IMR-90 (cell line): ENCODE measurements at regions not wholly inside any gene's neighbourhood (a gene's known extent, or its start where the extent isn't known, plus 50 kb on each side); places are given as distances from the start of the nearest gene placed in this dataset.

ENCODE experiments used
- ATAC-seq: fragments of 200-7000 bp; cut with Tn5 transposase; 2 replicates; pipeline ENCODE4 v1.9.1; 2020; ENCODE audit warnings: low read depth, mild to moderate bottlenecking, moderate library complexity
- BruUV-seq: library from RNA; stranded (reverse); fragments of 400-500 nt; replicated peaks from 2 replicates; lab custom pipeline; 2021; lab: Mats Ljungman, UMichigan
- CTCF ChIA-PET: fragments of 300-600 bp; formaldehyde crosslinking; extraction: SDS; loops from one replicate; lab custom pipeline; 2021; ENCODE audit warnings: antibody characterized with exemption; lab: Yijun Ruan, JAX
- POLR2A ChIA-PET: fragments of 300-600 bp; sonication (Branson Sonifier 250); formaldehyde crosslinking; loops from one replicate; lab custom pipeline; 2022; ENCODE audit warnings: antibody characterized with exemption; ENCODE audit not compliant: unreplicated experiment; lab: Charles Lee
- DNase-seq: peaks from one replicate; pipeline ENCODE4 v3.0.0; 2013
- H2AFZ ChIP-seq: replicated peaks from 2 replicates; pipeline ENCODE3; 2013; ENCODE audit warnings: low read length, mild to moderate bottlenecking; ENCODE audit not compliant: poor library complexity
- H2AK5ac ChIP-seq: 2 replicates; pipeline ENCODE4 v1.6.1; 2013; ENCODE audit warnings: low read depth, low read length, inconsistent platforms
- H2AK9ac ChIP-seq: replicated peaks from 2 replicates; pipeline ENCODE3; 2013; ENCODE audit warnings: mild to moderate bottlenecking, low read depth, low read length, moderate library complexity; ENCODE audit not compliant: poor library complexity
- H2BK120ac ChIP-seq: 2 replicates; pipeline ENCODE4 v1.6.1; 2013; ENCODE audit warnings: low read depth, low read length, inconsistent platforms
- H2BK15ac ChIP-seq: 3 replicates; pipeline ENCODE4 v1.6.1; 2013; ENCODE audit warnings: low read depth, low read length, inconsistent platforms
- H2BK20ac ChIP-seq: 2 replicates; pipeline ENCODE4 v1.6.1; 2013; ENCODE audit warnings: low read depth, mild to moderate bottlenecking, inconsistent platforms, low read length, moderate library complexity
- H2BK5ac ChIP-seq: 2 replicates; pipeline ENCODE4 v1.6.1; 2013; ENCODE audit warnings: mild to moderate bottlenecking, low read depth, low read length, inconsistent platforms; ENCODE audit not compliant: poor library complexity, severe bottlenecking
- H3K14ac ChIP-seq: replicated peaks from 2 replicates; pipeline ENCODE4 v1.6.1; 2013; ENCODE audit warnings: low read depth, low read length, inconsistent platforms
- H3K18ac ChIP-seq: 2 replicates; pipeline ENCODE4 v1.6.1; 2013; ENCODE audit warnings: low read depth, low read length, control low read depth
- H3K23ac ChIP-seq: 2 replicates; pipeline ENCODE4 v1.6.1; 2013; ENCODE audit warnings: low read depth, low read length, inconsistent platforms
- H3K27ac ChIP-seq: 2 replicates; pipeline ENCODE4 v1.5.1; 2013; ENCODE audit warnings: mild to moderate bottlenecking, control low read depth, low read length; ENCODE audit not compliant: insufficient read depth
- H3K27me3 ChIP-seq: 2 replicates; pipeline ENCODE4 v1.6.1; 2013; ENCODE audit warnings: low read length; ENCODE audit not compliant: control insufficient read depth, insufficient read depth
- H3K36me3 ChIP-seq: 2 replicates; pipeline ENCODE4 v1.6.1; 2013; ENCODE audit warnings: low read length, mixed read lengths; ENCODE audit not compliant: control insufficient read depth, insufficient read depth
- H3K4ac ChIP-seq: 2 replicates; pipeline ENCODE4 v1.6.1; 2013; ENCODE audit warnings: low read depth, low read length, inconsistent platforms
- H3K4me1 ChIP-seq: 2 replicates; pipeline ENCODE4 v1.6.1; 2013; ENCODE audit warnings: low read length, mixed read lengths; ENCODE audit not compliant: control insufficient read depth, insufficient read depth
- H3K4me2 ChIP-seq: 2 replicates; pipeline ENCODE4 v1.6.1; 2013; ENCODE audit warnings: low read depth, mild to moderate bottlenecking, control low read depth, low read length, moderate library complexity
- H3K4me3 ChIP-seq: 2 replicates; pipeline ENCODE4 v1.5.1; 2013; ENCODE audit warnings: low read depth, mild to moderate bottlenecking, control low read depth, low read length, moderate library complexity; ENCODE audit not compliant: insufficient read depth
- H3K56ac ChIP-seq: 2 replicates; pipeline ENCODE4 v1.6.1; 2013; ENCODE audit warnings: low read length, inconsistent platforms; ENCODE audit not compliant: insufficient read depth; ENCODE audit errors: extremely low read depth
- H3K79me1 ChIP-seq, 2 experiments: 2 replicates each; pipeline ENCODE4 v1.6.1; 2013; ENCODE audit warnings: low read length in 2 of 2, inconsistent platforms in 1 of 2, low read depth in 1 of 2
- H3K9ac ChIP-seq: 2 replicates; pipeline ENCODE4 v1.6.1; 2013; ENCODE audit warnings: low read depth, low read length, control low read depth
- H3K9me1 ChIP-seq: 2 replicates; pipeline ENCODE4 v1.6.1; 2013; ENCODE audit warnings: low read length, inconsistent platforms; ENCODE audit not compliant: insufficient read depth
- H3K9me3 ChIP-seq: 2 replicates; pipeline ENCODE4 v1.6.1; 2013; ENCODE audit warnings: low read length; ENCODE audit not compliant: control insufficient read depth, insufficient read depth
- H4K20me1 ChIP-seq: 2 replicates; pipeline ENCODE4 v1.6.1; 2013; ENCODE audit warnings: low read length, inconsistent platforms; ENCODE audit not compliant: insufficient read depth
- H4K5ac ChIP-seq: 2 replicates; pipeline ENCODE4 v1.6.1; 2013; ENCODE audit warnings: mild to moderate bottlenecking, low read depth, low read length, control low read depth
- H4K8ac ChIP-seq, 2 experiments: 2 replicates each; pipeline ENCODE4 v1.6.1; 2013; ENCODE audit warnings: low read depth in 2 of 2, low read length in 2 of 2, control low read depth in 1 of 2, inconsistent platforms in 1 of 2
- H4K91ac ChIP-seq: 2 replicates; pipeline ENCODE4 v1.6.1; 2013; ENCODE audit warnings: low read depth, low read length, inconsistent platforms; ENCODE audit not compliant: insufficient read depth
- MAFK ChIP-seq: IDR thresholded peaks from 2 replicates; pipeline ENCODE4 v1.6.1; 2012; ENCODE audit warnings: low read depth, low read length, improper control_type of control experiment
- RCOR1 ChIP-seq: IDR thresholded peaks from 2 replicates; pipeline ENCODE4 v1.6.1; 2012; ENCODE audit warnings: mild to moderate bottlenecking, low read length, improper control_type of control experiment; ENCODE audit not compliant: insufficient replicate concordance
- WGBS, 2 experiments: methylation state at CpG; one replicate each; pipeline versions ENCODE4 v1.1.5 to v1.1.7; 2013; ENCODE audit warnings: missing lambda C conversion rate in 2 of 2; ENCODE audit not compliant: insufficient read length in 1 of 2; ENCODE audit errors: extremely low coverage in 2 of 2; 5-methylcytosine and 5-hydroxymethylcytosine counted together
- dilution Hi-C: fragments of 300-500 bp; cut with HindIII; formaldehyde crosslinking; loops from one replicate; pipeline ENCODE4 v1.14.3; 2018; ENCODE audit warnings: low sequenced_read_pairs; ENCODE audit not compliant: unreplicated experiment
- in situ Hi-C: fragments of 300-500 bp; cut with MboI; formaldehyde crosslinking; loops from 3 replicates; pipeline ENCODE4 v1.14.3; 2019; ENCODE audit warnings: low sequenced_read_pairs, inconsistent platforms, mixed read lengths
- intact Hi-C: fragments of 100-400 bp; cut with micrococcal nuclease; formaldehyde crosslinking; loops from 2 replicates; pipeline ENCODE4 v1.10.0; 2022

- no TSS peak for BruUV-seq
- intact Hi-C loops: loop anchor here (10.0 kb wide), 1 partner anchor 722 kb away; no protein-coding TSS in a partner anchor
Observed at GRCh38 chr2:198362740-198363139, 558.3 kb downstream of the PLCL1 start.

More at GRCh38 chr2:198362740-198363139, 558.3 kb downstream of the PLCL1 start:
- no peak overlapping the region for H3K18ac ChIP-seq
- dilution Hi-C loops: no loop called here
- no peaks in the 10 kb centered on the region for H3K79me1 ChIP-seq
- peak; percentile 93 for TF ChIP-seq MAFK
- no peak for TF ChIP-seq RCOR1
- no peak overlapping the region for H2AK5ac ChIP-seq
- no peak overlapping the region for H3K23ac ChIP-seq
- H2BK120ac ChIP-seq: no peak overlapping the region
- no peak overlapping the region for H3K56ac ChIP-seq
- no peak overlapping the region for H2AK9ac ChIP-seq
- no peaks in the 10 kb centered on the region for H3K9me3 ChIP-seq
- H4K8ac ChIP-seq: no peak overlapping the region
- H3K14ac ChIP-seq: no peak overlapping the region
- H3K4me1 ChIP-seq: no peaks in the 10 kb centered on the region
- WGBS, 2 experiments: no CpG with 5 or more reads among the region's 1 CpG
- ChIA-PET POLR2A (no interaction called here), CTCF (no interaction called here)
- H2AFZ ChIP-seq: no peak overlapping the region
- no peaks in the 10 kb centered on the region for H3K27me3 ChIP-seq
- H4K5ac ChIP-seq: no peak overlapping the region
- no peaks in the 10 kb centered on the region for H3K9me1 ChIP-seq
- in situ Hi-C loops: no loop called here
- H3K4ac ChIP-seq: no peak overlapping the region
- no peak overlapping the region for H4K91ac ChIP-seq
- H3K27ac ChIP-seq: no peak overlapping the region
- no peak for DNase-seq
- no peak overlapping the region for H3K4me2 ChIP-seq
- H3K9ac ChIP-seq: no peak overlapping the region
- H2BK5ac ChIP-seq: no peak overlapping the region
- no peaks in the 10 kb centered on the region for H3K36me3 ChIP-seq
- no peak overlapping the region for H2BK20ac ChIP-seq
- H3K4me3 ChIP-seq: no peak overlapping the region
- no peak for ATAC-seq
- H4K20me1 ChIP-seq: no peaks in the 10 kb centered on the region
- no peak overlapping the region for H2BK15ac ChIP-seq
